Mesendoderm (in vitro differentiated cells): ENCODE measurements at regions not wholly inside any gene's neighbourhood (a gene's known extent, or its start where the extent isn't known, plus 50 kb on each side); places are given as distances from the start of the nearest gene placed in this dataset.
A peak's percentile ranks its signal among the peaks of the same experiment; 100 is the strongest.

Source experiments
- DNase-seq: peaks from one replicate; pipeline ENCODE4 v3.0.0; 2013
- H2AK5ac ChIP-seq: 2 replicates; pipeline ENCODE4 v1.6.1; 2013; ENCODE audit warnings: low read length, inconsistent platforms
- H2BK120ac ChIP-seq: 2 replicates; pipeline ENCODE4 v1.6.1; 2013; ENCODE audit warnings: low read depth, mild to moderate bottlenecking, low read length, moderate library complexity, mixed read lengths
- H2BK15ac ChIP-seq: replicated peaks from 2 replicates; pipeline ENCODE4 v1.6.1; 2013; ENCODE audit warnings: low read depth, mild to moderate bottlenecking, moderate library complexity
- H2BK5ac ChIP-seq: 2 replicates; pipeline ENCODE4 v1.6.1; 2013; ENCODE audit warnings: low read length, inconsistent platforms
- H3K18ac ChIP-seq: 2 replicates; pipeline ENCODE4 v1.6.1; 2013; ENCODE audit warnings: mild to moderate bottlenecking, low read length, mixed read lengths
- H3K23ac ChIP-seq: one replicate; pipeline ENCODE4 v1.6.1; 2013; ENCODE audit warnings: low read length
- H3K27ac ChIP-seq: 2 replicates; pipeline ENCODE4 v1.5.1; 2013; ENCODE audit warnings: low read depth, mild to moderate bottlenecking, inconsistent platforms, low read length, moderate library complexity
- H3K27me3 ChIP-seq: 2 replicates; pipeline ENCODE4 v1.6.1; 2013; ENCODE audit warnings: low read length, control low read depth, mild to moderate bottlenecking, inconsistent platforms; ENCODE audit not compliant: insufficient read depth, poor library complexity
- H3K36me3 ChIP-seq: 2 replicates; pipeline ENCODE4 v1.6.1; 2013; ENCODE audit warnings: low read length, inconsistent platforms; ENCODE audit not compliant: control insufficient read depth, insufficient read depth
- H3K4ac ChIP-seq: one replicate; pipeline ENCODE4 v1.6.1; 2013; ENCODE audit warnings: low read depth, mild to moderate bottlenecking, low read length, moderate library complexity
- H3K4me1 ChIP-seq: 2 replicates; pipeline ENCODE4 v1.6.1; 2013; ENCODE audit warnings: low read depth, low read length, inconsistent platforms; ENCODE audit not compliant: control insufficient read depth
- H3K4me2 ChIP-seq: 2 replicates; pipeline ENCODE4 v1.6.1; 2013; ENCODE audit warnings: low read length
- H3K4me3 ChIP-seq: 2 replicates; pipeline ENCODE4 v1.5.1; 2013; ENCODE audit warnings: mild to moderate bottlenecking, low read length
- H3K56ac ChIP-seq: one replicate; pipeline ENCODE4 v1.6.1; 2013; ENCODE audit warnings: low read length
- H3K79me1 ChIP-seq: 2 replicates; pipeline ENCODE4 v1.6.1; 2013; ENCODE audit warnings: low read length, inconsistent platforms
- H3K79me2 ChIP-seq: 2 replicates; pipeline ENCODE4 v1.6.1; 2013; ENCODE audit warnings: mild to moderate bottlenecking, low read length; ENCODE audit not compliant: control insufficient read depth, insufficient read depth
- H3K9ac ChIP-seq: 2 replicates; pipeline ENCODE4 v1.6.1; 2013; ENCODE audit warnings: low read length, inconsistent platforms
- H4K5ac ChIP-seq: one replicate; pipeline ENCODE4 v1.6.1; 2013; ENCODE audit warnings: low read length
- H4K8ac ChIP-seq: one replicate; pipeline ENCODE4 v1.6.1; 2013; ENCODE audit warnings: low read depth, mild to moderate bottlenecking, control low read depth, low read length, moderate library complexity
- WGBS: extraction: QIAGEN DNeasy Blood & Tissue Kit; methylation state at CpG from one replicate; pipeline ENCODE4 v1.1.7; 2013; ENCODE audit warnings: low lambda C conversion rate, missing lambda C conversion rate; ENCODE audit not compliant: insufficient coverage; ENCODE audit errors: extremely low coverage; 5-methylcytosine and 5-hydroxymethylcytosine counted together

GRCh38 chr4:8728536-8729407, 136.2 kb downstream of the CPZ start:
- no peak overlapping the region for H3K18ac ChIP-seq
- H4K5ac ChIP-seq, result no peak overlapping the region
- no peak overlapping the region for H3K4me3 ChIP-seq
- DNase-seq, result no peak
- no peaks in the 10 kb centered on the region for H3K27me3 ChIP-seq
- no peak overlapping the region for H2BK15ac ChIP-seq
- WGBS, result no CpG with 5 or more reads among the region's 21 CpGs
- no peak overlapping the region for H2AK5ac ChIP-seq
- no peak overlapping the region for H3K23ac ChIP-seq
- no peak overlapping the region for H2BK5ac ChIP-seq
- H3K36me3 ChIP-seq, result no peaks in the 10 kb centered on the region
- no peak overlapping the region for H3K4me2 ChIP-seq
- H3K56ac ChIP-seq, result no peak overlapping the region
- H2BK120ac ChIP-seq, result no peak overlapping the region
- no peaks in the 10 kb centered on the region for H3K79me1 ChIP-seq
- no peak overlapping the region for H3K27ac ChIP-seq
- no peak overlapping the region for H3K9ac ChIP-seq
- no peaks in the 10 kb centered on the region for H3K4me1 ChIP-seq
- H4K8ac ChIP-seq, result no peak overlapping the region
- H3K4ac ChIP-seq, result no peak overlapping the region
- no peaks in the 10 kb centered on the region for H3K79me2 ChIP-seq

DNA sequence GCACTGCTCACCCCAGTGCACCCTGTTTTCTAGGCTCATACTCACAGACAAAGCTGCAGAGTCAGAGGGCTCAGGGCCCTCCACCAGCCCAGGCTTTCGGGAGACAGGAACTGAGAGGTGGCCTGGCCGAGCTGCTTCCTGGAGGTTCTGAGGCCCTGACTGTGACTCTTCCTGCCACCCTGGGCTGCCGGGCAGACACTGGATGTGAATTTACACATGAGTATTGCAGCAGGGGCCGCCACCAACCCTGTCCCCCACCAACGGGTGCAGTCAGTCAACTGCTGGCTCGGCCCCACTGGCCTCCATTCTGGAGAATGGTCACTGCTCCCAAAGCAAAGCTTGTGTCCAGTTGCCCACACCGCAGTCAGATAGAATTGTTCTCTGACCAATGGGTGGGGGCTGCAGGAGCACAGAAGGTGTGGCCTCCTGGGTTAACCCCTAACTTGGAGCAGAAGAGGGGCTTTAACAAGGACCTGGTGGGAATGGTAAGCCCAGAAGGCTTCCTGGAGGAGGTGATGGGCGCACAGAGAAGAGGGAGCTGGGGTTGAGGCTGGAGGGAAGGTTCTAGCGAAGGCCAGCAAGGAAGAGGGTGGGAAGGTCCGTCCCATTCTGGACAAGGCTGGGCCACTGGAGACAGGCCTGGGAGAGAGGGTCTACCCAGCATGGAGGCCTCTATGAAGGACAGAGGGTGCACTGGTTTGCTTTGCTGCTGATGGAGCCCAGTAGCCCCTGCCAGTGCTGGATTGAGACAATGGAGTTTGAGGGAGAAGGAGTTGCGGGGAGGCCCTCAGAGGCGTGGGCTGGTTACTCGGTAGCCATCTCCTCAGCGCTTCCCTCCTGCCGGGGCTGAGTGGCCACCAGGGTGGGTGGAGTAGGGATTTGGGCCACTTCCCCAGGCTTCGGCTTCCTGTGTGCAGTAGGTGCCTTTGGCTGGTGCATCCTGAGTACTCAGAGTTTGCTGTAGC, 135.3 kb downstream of the CPZ start:
- Histone ChIP-seq H3K56ac (no peak overlapping the region), H2BK5ac (no peak overlapping the region), H3K27me3 (no peaks in the 10 kb centered on the region), H3K9ac (no peak overlapping the region), H2AK5ac (no peak overlapping the region), H3K23ac (no peak overlapping the region), H3K4ac (no peak overlapping the region), H3K79me2 (no peaks in the 10 kb centered on the region), H3K4me1 (no peaks in the 10 kb centered on the region), H3K36me3 (no peaks in the 10 kb centered on the region), H2BK15ac (no peak overlapping the region), H3K4me2 (no peak overlapping the region), H3K27ac (no peak overlapping the region), H3K18ac (no peak overlapping the region), H3K4me3 (no peak overlapping the region), H4K8ac (no peak overlapping the region), H3K79me1 (no peaks in the 10 kb centered on the region), H2BK120ac (no peak overlapping the region), H4K5ac (no peak overlapping the region)
- DNase-seq, result no peak
- WGBS, result no CpG with 5 or more reads among the region's 16 CpGs

GRCh38 chr4:8727131-8727530, 134.6 kb downstream of the CPZ start:
- Histone ChIP-seq H2AK5ac (no peak overlapping the region), H3K79me2 (no peaks in the 10 kb centered on the region), H3K27me3 (no peaks in the 10 kb centered on the region), H3K79me1 (no peaks in the 10 kb centered on the region), H2BK5ac (no peak overlapping the region), H3K18ac (no peak overlapping the region), H2BK120ac (no peak overlapping the region), H3K36me3 (no peaks in the 10 kb centered on the region), H3K23ac (no peak overlapping the region), H2BK15ac (no peak overlapping the region), H3K4me1 (no peaks in the 10 kb centered on the region), H3K9ac (no peak overlapping the region), H3K4ac (no peak overlapping the region), H3K4me2 (no peak overlapping the region), H4K8ac (no peak overlapping the region), H3K56ac (no peak overlapping the region), H3K4me3 (no peak overlapping the region), H4K5ac (no peak overlapping the region), H3K27ac (no peak overlapping the region)
- no CpG with 5 or more reads among the region's 12 CpGs for WGBS
- DNase-seq, result no peak

- H3K4me3 ChIP-seq, result no peak overlapping the region
- H4K5ac ChIP-seq, result no peak overlapping the region
- H3K9ac ChIP-seq, result no peak overlapping the region
- no peak overlapping the region for H4K8ac ChIP-seq
- DNase-seq, result peak; percentile 8
- no peaks in the 10 kb centered on the region for H3K27me3 ChIP-seq
- H3K79me2 ChIP-seq, result no peaks in the 10 kb centered on the region
- no peak overlapping the region for H2BK15ac ChIP-seq
- no peak overlapping the region for H2BK5ac ChIP-seq
- H3K18ac ChIP-seq, result no peak overlapping the region
- no peak overlapping the region for H2AK5ac ChIP-seq
- H3K36me3 ChIP-seq, result no peaks in the 10 kb centered on the region
- H3K27ac ChIP-seq, result no peak overlapping the region
- no peak overlapping the region for H3K4ac ChIP-seq
- H3K56ac ChIP-seq, result no peak overlapping the region
- no CpG with 5 or more reads among the region's 9 CpGs for WGBS
- no peak overlapping the region for H3K23ac ChIP-seq
- no peak overlapping the region for H3K4me2 ChIP-seq
- no peaks in the 10 kb centered on the region for H3K79me1 ChIP-seq
- no peaks in the 10 kb centered on the region for H3K4me1 ChIP-seq
- no peak overlapping the region for H2BK120ac ChIP-seq
Observed at GRCh38 chr4:8726344-8726851, 133.8 kb downstream of the CPZ start.

DNA sequence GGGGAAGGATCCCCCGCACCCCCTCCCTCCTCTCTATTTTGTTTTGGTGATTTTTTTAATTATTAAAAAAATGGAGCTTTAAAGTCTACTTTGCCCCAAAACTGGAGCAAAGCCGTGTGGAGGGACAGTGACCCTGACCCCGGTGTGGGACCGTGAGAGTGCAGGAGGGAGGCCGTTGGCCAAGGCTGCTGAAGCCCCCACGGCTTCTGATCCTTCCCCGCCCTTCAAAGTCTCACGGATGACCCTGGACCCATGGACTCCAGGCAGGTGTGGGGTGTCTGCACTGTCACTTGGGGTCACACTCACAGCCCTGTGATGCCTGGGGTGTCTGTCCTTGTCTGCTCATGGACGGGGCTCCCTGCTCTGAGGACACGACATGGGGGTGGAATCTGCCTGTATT, 133.3 kb downstream of the CPZ start:
- no CpG with 5 or more reads among the region's 10 CpGs for WGBS
- no peaks in the 10 kb centered on the region for H3K79me1 ChIP-seq
- no peaks in the 10 kb centered on the region for H3K27me3 ChIP-seq
- H3K23ac ChIP-seq, result no peak overlapping the region
- peak overlapping the region; percentile 31 for H3K56ac ChIP-seq
- H3K79me2 ChIP-seq, result no peaks in the 10 kb centered on the region
- no peak overlapping the region for H3K9ac ChIP-seq
- no peak for DNase-seq
- no peak overlapping the region for H2AK5ac ChIP-seq
- H3K27ac ChIP-seq, result no peak overlapping the region
- no peak overlapping the region for H2BK5ac ChIP-seq
- no peak overlapping the region for H4K8ac ChIP-seq
- H2BK120ac ChIP-seq, result no peak overlapping the region
- H2BK15ac ChIP-seq, result no peak overlapping the region
- no peak overlapping the region for H3K18ac ChIP-seq
- H4K5ac ChIP-seq, result no peak overlapping the region
- H3K36me3 ChIP-seq, result no peaks in the 10 kb centered on the region
- no peak overlapping the region for H3K4me3 ChIP-seq
- H3K4ac ChIP-seq, result no peak overlapping the region
- no peak overlapping the region for H3K4me2 ChIP-seq
- no peaks in the 10 kb centered on the region for H3K4me1 ChIP-seq
